HepG2 (cell line): ENCODE measurements at regions not wholly inside any gene's neighbourhood (a gene's known extent, or its start where the extent isn't known, plus 50 kb on each side); places are given as distances from the start of the nearest gene placed in this dataset.

Source experiments
- ATAC-seq: fragments of 200-7000 bp; cut with Tn5 transposase; 3 replicates; pipeline ENCODE4 v1.9.1; 2020; ENCODE audit warnings: mild to moderate bottlenecking, moderate library complexity
- BruUV-seq: library from RNA; stranded (reverse); fragments of 400-500 nt; replicated peaks from 2 replicates; lab custom pipeline; 2021; lab: Mats Ljungman, UMichigan
- CTCF ChIA-PET: fragments of 300-600 bp; formaldehyde crosslinking; extraction: SDS; loops from one replicate; lab custom pipeline; 2021; ENCODE audit warnings: low total read pairs, inconsistent platforms, low intra/inter-chr PET ratio; lab: Yijun Ruan, JAX
- POLR2A ChIA-PET: fragments of 350-600 bp; sonication (Branson Sonifier 250); formaldehyde crosslinking; loops from one replicate; lab custom pipeline; 2020; ENCODE audit warnings: antibody characterized with exemption, inconsistent platforms; lab: Yijun Ruan, JAX
- DNase-seq: peaks from one replicate; pipeline ENCODE4 v3.0.0-alpha.2; 2015; ENCODE audit warnings: low spot score
- FAIRE-seq: peaks from 3 replicates; lab custom pipeline; 2011; peaks lifted over from hg19 to GRCh38; lab: Jason Lieb, UNC
- H2AFZ ChIP-seq: one replicate; pipeline ENCODE4 v1.6.1; 2011; ENCODE audit warnings: low read length, inconsistent platforms
- H3K27ac ChIP-seq: fragments of 300-600 bp; 3 replicates; pipeline ENCODE4 v1.8.0; 2011; ENCODE audit warnings: mixed run types, mild to moderate bottlenecking, mixed read lengths, low read length, inconsistent platforms; ENCODE audit not compliant: insufficient read depth; ENCODE audit errors: extremely low read length
- H3K27me3 ChIP-seq, 2 experiments: fragments of 200-600 bp in 1 of 2; 2 replicates in 1 of 2; 3 replicates in 1 of 2; pipeline versions ENCODE4 v1.6.0 to v1.8.0; 2011; ENCODE audit warnings: low read length in 2 of 2, mild to moderate bottlenecking in 2 of 2, moderate library complexity in 2 of 2, inconsistent platforms in 1 of 2; ENCODE audit not compliant: insufficient read depth in 2 of 2, control insufficient read depth in 1 of 2
- H3K36me3 ChIP-seq, 2 experiments: fragments of 200-600 bp in 1 of 2; replicated peaks in 1 of 2; 2 replicates in 1 of 2; 3 replicates in 1 of 2; pipeline versions ENCODE4 v1.5.1 to v1.8.0; 2011; ENCODE audit warnings: low read length in 2 of 2, inconsistent platforms in 1 of 2; ENCODE audit not compliant: insufficient read depth in 2 of 2, control insufficient read depth in 1 of 2
- H3K4me1 ChIP-seq: 2 replicates; pipeline ENCODE4 v1.5.1; 2012; ENCODE audit warnings: low read length, inconsistent platforms; ENCODE audit not compliant: insufficient read depth
- H3K4me2 ChIP-seq: 2 replicates; pipeline ENCODE4 v1.6.0; 2011; ENCODE audit warnings: low read depth, low read length, inconsistent platforms
- H3K4me3 ChIP-seq, 3 experiments: fragments of 200-600 bp in 1 of 3; sonication (generic), shearing (Covaris generic) in 1 of 3; replicated peaks in 1 of 3; 2 replicates each; pipeline ENCODE4 v1.5.1; 2011 to 2016; ENCODE audit warnings: low read length in 3 of 3, inconsistent platforms in 2 of 3, low read depth in 2 of 3, mild to moderate bottlenecking in 2 of 3, control low read depth in 1 of 3, mixed read lengths in 1 of 3; ENCODE audit not compliant: insufficient read depth in 1 of 3
- H3K79me2 ChIP-seq: one replicate; pipeline ENCODE4 v1.6.1; 2011; ENCODE audit warnings: low read length, inconsistent platforms; ENCODE audit not compliant: insufficient read depth
- H3K9ac ChIP-seq: 2 replicates; pipeline ENCODE4 v1.6.0; 2011; ENCODE audit warnings: mild to moderate bottlenecking, low read depth, low read length, inconsistent platforms; ENCODE audit not compliant: insufficient read depth
- H3K9me3 ChIP-seq: 2 replicates; pipeline ENCODE4 v1.5.1; 2012; ENCODE audit warnings: mild to moderate bottlenecking, low read length
- H4K20me1 ChIP-seq: 2 replicates; pipeline ENCODE4 v1.6.0; 2011; ENCODE audit warnings: inconsistent platforms, mild to moderate bottlenecking, low read length, moderate library complexity; ENCODE audit not compliant: insufficient read depth
- AGO2 ChIP-seq: fragments of 200-400 bp; formaldehyde crosslinking; optimal IDR thresholded peaks from 2 replicates; pipeline ENCODE3; 2017; ENCODE audit warnings: mild to moderate bottlenecking, low read depth, low read length, moderate library complexity
- ELF4 ChIP-seq: sonication (generic); formaldehyde crosslinking; IDR thresholded peaks from 2 replicates; pipeline ENCODE4 v1.5.0; 2020; ENCODE audit warnings: missing genetic modification reagents, mild to moderate bottlenecking, moderate library complexity, borderline replicate concordance
- FOXA1 ChIP-seq, 2 experiments: fragments of 450-650 bp in 1 of 2; sonication (generic) in 1 of 2; formaldehyde crosslinking in 1 of 2; IDR thresholded peaks; 2 replicates each; pipeline versions ENCODE4 v1.4.0 to v1.6.1; 2016 to 2020; ENCODE audit warnings: missing genetic modification reagents in 1 of 2
- FOXK1 ChIP-seq: sonication (generic); formaldehyde crosslinking; IDR thresholded peaks from 2 replicates; pipeline ENCODE4 v1.4.0; 2020; ENCODE audit warnings: low read depth, missing genetic modification reagents, borderline replicate concordance
- GABPA ChIP-seq, 2 experiments: IDR thresholded peaks; 2 replicates each; pipeline ENCODE4 v1.6.1; 2011 to 2016; ENCODE audit warnings: low read depth in 2 of 2, low read length in 1 of 2, missing biosample characterization in 1 of 2, missing genetic modification characterization in 1 of 2
- HCFC1 ChIP-seq: fragments of 150-350 bp; IDR thresholded peaks from 2 replicates; pipeline ENCODE4 v1.6.1; 2014; ENCODE audit warnings: low read depth, low read length
- HDAC2 ChIP-seq: sonication (generic); formaldehyde crosslinking; IDR thresholded peaks from 2 replicates; pipeline ENCODE4 v1.4.0; 2020; ENCODE audit warnings: missing genetic modification reagents
- KLF15 ChIP-seq: sonication (generic); formaldehyde crosslinking; IDR thresholded peaks from 2 replicates; pipeline ENCODE4 v1.8.1; 2023; ENCODE audit warnings: borderline replicate concordance, mild to moderate bottlenecking, inconsistent platforms, missing genetic modification reagents, mixed read lengths
- NAIF1 ChIP-seq: sonication (generic); formaldehyde crosslinking; IDR thresholded peaks from 2 replicates; pipeline ENCODE4 v1.5.0; 2020; ENCODE audit warnings: mild to moderate bottlenecking, missing genetic modification reagents, borderline replicate concordance
- NCOA5 ChIP-seq: sonication (generic); formaldehyde crosslinking; IDR thresholded peaks from 2 replicates; pipeline ENCODE4 v1.4.0; 2020; ENCODE audit warnings: missing genetic modification reagents
- ONECUT2 ChIP-seq: sonication (generic); formaldehyde crosslinking; IDR thresholded peaks from 2 replicates; pipeline ENCODE4 v1.4.0; 2020; ENCODE audit warnings: missing genetic modification reagents
- RBFOX2 ChIP-seq: fragments of 200-400 bp; formaldehyde crosslinking; IDR thresholded peaks from 2 replicates; pipeline ENCODE4 v1.6.1; 2017; ENCODE audit warnings: low read depth, mild to moderate bottlenecking, low read length
- RFX5 ChIP-seq: IDR thresholded peaks from 2 replicates; pipeline ENCODE4 v1.6.1; 2011; ENCODE audit warnings: low read depth, low read length, improper control_type of control experiment
- SIN3B ChIP-seq: fragments of 150-350 bp; IDR thresholded peaks from 2 replicates; pipeline ENCODE4 v1.6.1; 2014; ENCODE audit warnings: low read length
- SP1 ChIP-seq, 2 experiments: fragments of 450-650 bp in 1 of 2; sonication (generic) in 1 of 2; formaldehyde crosslinking in 1 of 2; IDR thresholded peaks; 2 replicates each; pipeline versions ENCODE4 v1.4.0 to v1.6.1; 2016 to 2020; ENCODE audit warnings: missing genetic modification reagents in 1 of 2
- ZNF563 ChIP-seq: sonication (generic); formaldehyde crosslinking; IDR thresholded peaks from 2 replicates; pipeline ENCODE4 v1.8.0; 2022; ENCODE audit warnings: mild to moderate bottlenecking, moderate library complexity, missing genetic modification reagents
- ZNF605 ChIP-seq: sonication (generic); formaldehyde crosslinking; IDR thresholded peaks from 2 replicates; pipeline ENCODE4 v1.8.0; 2022; ENCODE audit warnings: mild to moderate bottlenecking, missing genetic modification reagents
- ZNF776 ChIP-seq: sonication (generic); formaldehyde crosslinking; IDR thresholded peaks from 2 replicates; pipeline ENCODE4 v1.4.0; 2020; ENCODE audit warnings: mild to moderate bottlenecking, missing genetic modification reagents
- WGBS: methylation state at CpG from one replicate; pipeline ENCODE4 v1.1.6; 2017; ENCODE audit warnings: low lambda C conversion rate; 5-methylcytosine and 5-hydroxymethylcytosine counted together
- in situ Hi-C: cut with HindIII; loops from 2 replicates; pipeline ENCODE4 v1.10.0; 2017; ENCODE audit warnings: low pct_unique_long_range_greater_than_20kb; ENCODE audit not compliant: extremely low pct_ligation_motif_present
- intact Hi-C: fragments of 100-400 bp; cut with micrococcal nuclease; formaldehyde crosslinking; loops from one replicate; pipeline ENCODE4 v1.10.0; 2022; ENCODE audit not compliant: unreplicated experiment

GRCh38 chr17:5809056-5809455 lies 224.7 kb upstream of the NLRP1 start:
- no peaks in the 10 kb centered on the region for H3K27me3 ChIP-seq
- H3K9me3 ChIP-seq = peaks cover 33% of the 10 kb centered on the region
- FAIRE-seq (no peak), ATAC-seq (no peak), DNase-seq (no peak)
- H2AFZ ChIP-seq = no peak overlapping the region
- intact Hi-C loops (no loop called here), in situ Hi-C loops (no loop called here)
- no peak overlapping the region for H3K4me2 ChIP-seq
- no peak overlapping the region for H3K27ac ChIP-seq
- H3K4me1 ChIP-seq = no peaks in the 10 kb centered on the region
- H3K9ac ChIP-seq = no peak overlapping the region
- WGBS = 10% methylated on average over 1 of the region's 1 CpG
- BruUV-seq = no TSS peak
- H3K79me2 ChIP-seq = no peaks in the 10 kb centered on the region
- H3K36me3 ChIP-seq = no peaks in the 10 kb centered on the region
- ChIA-PET CTCF (no interaction called here), POLR2A (no interaction called here)
- TF ChIP-seq RBFOX2 = no peak
- TF ChIP-seq SP1 (IDR thresholded peaks at IDR 0.05) = no peak
- TF ChIP-seq SP1 (CRISPR knock-in tag; IDR thresholded peaks at IDR 0.05) = no peak
- TF ChIP-seq NCOA5 (CRISPR knock-in tag) = no peak
- TF ChIP-seq HDAC2 = no peak
- TF ChIP-seq FOXA1 (IDR thresholded peaks at IDR 0.05) = no peak
- no peak for TF ChIP-seq FOXA1 (CRISPR knock-in tag; IDR thresholded peaks at IDR 0.05)
- TF ChIP-seq SIN3B = no peak
- TF ChIP-seq KLF15 (CRISPR knock-in tag) = no peak
- TF ChIP-seq GABPA (IDR thresholded peaks at IDR 0.05; ENCODE audit: low read depth, low read length) = no peak
- no peak for TF ChIP-seq GABPA (CRISPR knock-in tag; IDR thresholded peaks at IDR 0.05; ENCODE audit: low read depth)
- no peak for TF ChIP-seq ZNF776
- TF ChIP-seq ELF4 (CRISPR knock-in tag) = no peak
- TF ChIP-seq NAIF1 (CRISPR knock-in tag) = no peak
- no peak for TF ChIP-seq ZNF563 (CRISPR knock-in tag)
- TF ChIP-seq FOXK1 (CRISPR knock-in tag) = no peak
- TF ChIP-seq ONECUT2 (CRISPR knock-in tag) = no peak
- TF ChIP-seq RFX5 = no peak
- TF ChIP-seq ZNF605 (CRISPR knock-in tag) = no peak
- TF ChIP-seq HCFC1 = no peak
- no peak for TF ChIP-seq AGO2
- no peaks in the 10 kb centered on the region for H4K20me1 ChIP-seq
- H3K4me3 ChIP-seq = no peak overlapping the region
